H9 (cell line): ENCODE measurements at regions not wholly inside any gene's neighbourhood (a gene's known extent, or its start where the extent isn't known, plus 50 kb on each side); places are given as distances from the start of the nearest gene placed in this dataset.

ENCODE experiments used
- DNase-seq: peaks from one replicate; pipeline ENCODE4 v3.0.0-alpha.2; 2017
- H2AFZ ChIP-seq: one replicate; pipeline ENCODE4 v1.6.1; 2013; ENCODE audit warnings: mild to moderate bottlenecking, low read length, control low read depth, moderate library complexity
- H2AK5ac ChIP-seq: 2 replicates; pipeline ENCODE4 v1.6.1; 2013; ENCODE audit warnings: low read length, control low read depth, mixed read lengths; ENCODE audit not compliant: insufficient read length
- H2BK120ac ChIP-seq: one replicate; pipeline ENCODE4 v1.6.1; 2013; ENCODE audit warnings: low read depth, mild to moderate bottlenecking, low read length, control low read depth, inconsistent platforms; ENCODE audit not compliant: poor library complexity, severe bottlenecking
- H2BK12ac ChIP-seq: 2 replicates; pipeline ENCODE4 v1.6.1; 2013; ENCODE audit warnings: low read length, control low read depth, mixed read lengths, low read depth; ENCODE audit not compliant: insufficient read length
- H2BK15ac ChIP-seq: 2 replicates; pipeline ENCODE4 v1.6.1; 2013; ENCODE audit warnings: low read depth, low read length, control low read depth
- H2BK20ac ChIP-seq: one replicate; pipeline ENCODE4 v1.6.1; 2013; ENCODE audit warnings: low read depth, mild to moderate bottlenecking, low read length, control low read depth, inconsistent platforms; ENCODE audit not compliant: poor library complexity, severe bottlenecking
- H2BK5ac ChIP-seq: 2 replicates; pipeline ENCODE4 v1.6.1; 2013; ENCODE audit warnings: low read length, control low read depth, mixed read lengths; ENCODE audit not compliant: insufficient read length
- H3K14ac ChIP-seq: 2 replicates; pipeline ENCODE4 v1.6.1; 2013; ENCODE audit warnings: low read length, control low read depth; ENCODE audit not compliant: insufficient read depth
- H3K18ac ChIP-seq: 2 replicates; pipeline ENCODE4 v1.6.1; 2013; ENCODE audit warnings: low read depth, mild to moderate bottlenecking, mixed read lengths, low read length, control low read depth; ENCODE audit not compliant: insufficient read length
- H3K23ac ChIP-seq: 2 replicates; pipeline ENCODE4 v1.6.1; 2013; ENCODE audit warnings: low read length, control low read depth, mixed read lengths, low read depth; ENCODE audit not compliant: insufficient read length
- H3K23me2 ChIP-seq: 2 replicates; pipeline ENCODE4 v1.6.1; 2013; ENCODE audit warnings: low read depth, mild to moderate bottlenecking, mixed read lengths, low read length, control low read depth; ENCODE audit not compliant: insufficient read length, poor library complexity, severe bottlenecking
- H3K27ac ChIP-seq: 2 replicates; pipeline ENCODE4 v1.5.1; 2013; ENCODE audit warnings: low read length, control low read depth, mixed read lengths, low read depth; ENCODE audit not compliant: insufficient read length
- H3K27me3 ChIP-seq: 2 replicates; pipeline ENCODE4 v1.6.1; 2013; ENCODE audit warnings: low read length, control low read depth, inconsistent platforms; ENCODE audit not compliant: insufficient read depth
- H3K4ac ChIP-seq: 2 replicates; pipeline ENCODE4 v1.6.1; 2013; ENCODE audit warnings: low read depth, mild to moderate bottlenecking, control low read depth, inconsistent platforms, low read length, moderate library complexity
- H3K4me1 ChIP-seq: 2 replicates; pipeline ENCODE4 v1.6.1; 2013; ENCODE audit warnings: low read length, control low read depth, inconsistent platforms; ENCODE audit not compliant: insufficient read depth
- H3K4me2 ChIP-seq: 2 replicates; pipeline ENCODE4 v1.6.1; 2013; ENCODE audit warnings: low read length, control low read depth, mixed read lengths; ENCODE audit not compliant: insufficient read length, insufficient read depth
- H3K56ac ChIP-seq: 2 replicates; pipeline ENCODE4 v1.6.1; 2013; ENCODE audit warnings: low read depth, mild to moderate bottlenecking, mixed read lengths, low read length, control low read depth; ENCODE audit not compliant: insufficient read length
- H3K79me1 ChIP-seq: 2 replicates; pipeline ENCODE4 v1.6.1; 2013; ENCODE audit warnings: low read depth, mild to moderate bottlenecking, moderate library complexity, low read length, control low read depth, inconsistent platforms; ENCODE audit not compliant: insufficient read depth, poor library complexity, severe bottlenecking
- H3K79me2 ChIP-seq: 2 replicates; pipeline ENCODE4 v1.6.1; 2013; ENCODE audit warnings: low read length, control low read depth, inconsistent platforms; ENCODE audit not compliant: insufficient read depth
- H3K9ac ChIP-seq: 2 replicates; pipeline ENCODE4 v1.6.1; 2013; ENCODE audit warnings: low read length, control low read depth, mixed read lengths; ENCODE audit not compliant: insufficient read length; ENCODE audit errors: extremely low read depth
- H3K9me3 ChIP-seq: one replicate; pipeline ENCODE4 v1.6.1; 2013; ENCODE audit warnings: low read depth, low read length, inconsistent platforms; ENCODE audit not compliant: control insufficient read depth
- H3T11ph ChIP-seq: one replicate; pipeline ENCODE4 v1.6.1; 2013; ENCODE audit warnings: mild to moderate bottlenecking, low read length, control low read depth, inconsistent platforms
- H4K20me1 ChIP-seq: one replicate; pipeline ENCODE4 v1.6.1; 2013; ENCODE audit not compliant: control insufficient read depth, insufficient read length, insufficient read depth
- H4K5ac ChIP-seq: 2 replicates; pipeline ENCODE4 v1.6.1; 2013; ENCODE audit warnings: low read depth, mild to moderate bottlenecking, mixed read lengths, low read length, control low read depth; ENCODE audit not compliant: insufficient read length
- H4K8ac ChIP-seq: replicated peaks from 2 replicates; pipeline ENCODE4 v1.6.1; 2013; ENCODE audit warnings: low read length, control low read depth, mixed read lengths, low read depth; ENCODE audit not compliant: insufficient read length
- H4K91ac ChIP-seq: 2 replicates; pipeline ENCODE4 v1.6.1; 2013; ENCODE audit warnings: low read depth, mild to moderate bottlenecking, moderate library complexity, mixed read lengths, low read length, control low read depth; ENCODE audit not compliant: insufficient read length
- H3K27ac Mint-ChIP-seq, 3 experiments: 2 replicates in 2 of 3; 3 replicates in 1 of 3; pipeline ENCODE4 v1.8.0; 2020 to 2021; ENCODE audit warnings: mixed read lengths in 3 of 3, mild to moderate bottlenecking in 1 of 3, moderate library complexity in 1 of 3
- H3K27me3 Mint-ChIP-seq: 2 replicates; pipeline ENCODE4 v1.8.0; 2021; ENCODE audit warnings: low read depth, mild to moderate bottlenecking, moderate library complexity, mixed read lengths
- H3K36me3 Mint-ChIP-seq, 3 experiments: 2 replicates in 2 of 3; 3 replicates in 1 of 3; pipeline ENCODE4 v1.8.0; 2020 to 2021; ENCODE audit warnings: low read depth in 3 of 3, mixed read lengths in 3 of 3; ENCODE audit not compliant: insufficient read depth in 1 of 3
- H3K4me1 Mint-ChIP-seq, 2 experiments: 2 replicates each; pipeline ENCODE4 v1.8.0; 2020; ENCODE audit warnings: mixed read lengths in 2 of 2
- H3K4me3 Mint-ChIP-seq, 2 experiments: 2 replicates in 1 of 2; 3 replicates in 1 of 2; pipeline ENCODE4 v1.8.0; 2020 to 2021; ENCODE audit warnings: mild to moderate bottlenecking in 2 of 2, mixed read lengths in 2 of 2, moderate library complexity in 1 of 2
- H3K9me3 Mint-ChIP-seq, 2 experiments: 2 replicates in 1 of 2; 3 replicates in 1 of 2; pipeline ENCODE4 v1.8.0; 2020; ENCODE audit warnings: mild to moderate bottlenecking in 2 of 2, mixed read lengths in 2 of 2, moderate library complexity in 1 of 2
- CTCF ChIP-seq: fragments of 200-600 bp; sonication (generic); conservative IDR thresholded peaks from 3 replicates; pipeline ENCODE4 v1.8.0; 2021; ENCODE audit warnings: antibody characterized with exemption, mild to moderate bottlenecking
- WGBS: extraction: QIAGEN DNeasy Blood & Tissue Kit; methylation state at CpG from one replicate; pipeline ENCODE4 v1.1.7; 2013; ENCODE audit warnings: missing lambda C conversion rate, low lambda C conversion rate, mixed read lengths; ENCODE audit not compliant: insufficient read length; ENCODE audit errors: extremely low coverage; 5-methylcytosine and 5-hydroxymethylcytosine counted together

- Histone ChIP-seq H2BK20ac (no peak overlapping the region), H3K4ac (no peak overlapping the region), H3K9me3 (no peaks in the 10 kb centered on the region), H3K18ac (no peak overlapping the region), H3K27me3 (no peaks in the 10 kb centered on the region), H3K14ac (no peak overlapping the region), H3K56ac (no peak overlapping the region), H4K8ac (no peak overlapping the region), H3K23me2 (no peaks in the 10 kb centered on the region), H3K27ac (no peak overlapping the region), H4K20me1 (no peaks in the 10 kb centered on the region), H4K91ac (no peak overlapping the region), H3K23ac (no peak overlapping the region), H2AFZ (no peak overlapping the region), H2BK15ac (no peak overlapping the region), H3K9ac (no peak overlapping the region), H3K4me1 (no peaks in the 10 kb centered on the region), H3K79me2 (no peaks in the 10 kb centered on the region), H3T11ph (no peak overlapping the region), H2BK12ac (no peak overlapping the region), H2BK5ac (no peak overlapping the region), H3K4me2 (no peak overlapping the region), H2BK120ac (no peak overlapping the region), H2AK5ac (no peak overlapping the region), H3K79me1 (no peaks in the 10 kb centered on the region), H4K5ac (no peak overlapping the region)
- DNase-seq = no peak
- Mint-ChIP-seq H3K9me3 (no peaks in the 10 kb centered on the region), H3K36me3 (peaks cover 0 to 3% (median 0%) of the 10 kb centered on the region in 3 experiments; a peak in 1 of 7 replicates), H3K4me1 (no peaks in the 10 kb centered on the region), H3K27me3 (no peaks in the 10 kb centered on the region), H3K4me3 (no peak overlapping the region), H3K27ac (no peak overlapping the region)
- no peak for TF ChIP-seq CTCF
- WGBS = no CpG with 5 or more reads among the region's 4 CpGs
Observed at GRCh38 chr3:107250221-107250620, 127.0 kb upstream of the CCDC54 start.
